ENCODE measurements at regions not wholly inside any gene's neighbourhood (a gene's known extent, or its start where the extent isn't known, plus 50 kb on each side); places are given as distances from the start of the nearest gene placed in this dataset.

- POLR2A ChIA-PET = no interaction called here
- 92% methylated on average over 3 of the region's 3 CpGs for WGBS (ENCODE audit: insufficient coverage)
Measured at GRCh38 chr7:52635021-52635420, 400.4 kb upstream of the POM121L12 start.

GRCh38 chr7:52620849-52621248 lies 414.6 kb upstream of the POM121L12 start:
- no peak overlapping the region for H3K4me3 ChIP-seq (ENCODE audit: control insufficient read depth in 1 of 7, extremely low read depth in 1 of 7, insufficient read depth in 4 of 7, low read depth in 2 of 7, low read length in 6 of 7)
- H3K27ac ChIP-seq (ENCODE audit: insufficient read depth in 1 of 2, low read depth in 1 of 2, low read length in 2 of 2, poor library complexity in 1 of 2, severe bottlenecking in 2 of 2) = no peak overlapping the region
- ChIA-PET CTCF (no interaction called here), POLR2A (no interaction called here)
- peaks cover 0 to 2% (median 0%) of the 10 kb centered on the region in 5 experiments for H3K9me3 ChIP-seq (ENCODE audit: control extremely low read depth in 1 of 5, control insufficient read depth in 4 of 5, insufficient read depth in 2 of 5, low read depth in 1 of 5, low read length in 4 of 5)
- no peaks in the 10 kb centered on the region for H3K27me3 ChIP-seq (replicated peaks in 2 of 5; ENCODE audit: control insufficient read depth in 4 of 5, insufficient read depth in 5 of 5, low read length in 4 of 5)
- no peaks in the 10 kb centered on the region for H3K4me1 ChIP-seq (ENCODE audit: control extremely low read depth in 1 of 4, control insufficient read depth in 4 of 4, insufficient read depth in 4 of 4, low read length in 3 of 4)
- H3K36me3 ChIP-seq (ENCODE audit: control insufficient read depth in 4 of 4, insufficient read depth in 4 of 4, low read length in 3 of 4) = no peaks in the 10 kb centered on the region
- WGBS (ENCODE audit: insufficient coverage) = no CpG with 5 or more reads among the region's 1 CpG
- no peak for DNase-seq

More at GRCh38 chr7:52635021-52635420, 400.4 kb upstream of the POM121L12 start:
- no peak overlapping the region for H3K4me3 ChIP-seq (ENCODE audit: control insufficient read depth in 1 of 7, extremely low read depth in 1 of 7, insufficient read depth in 4 of 7, low read depth in 2 of 7, low read length in 6 of 7)
- no peaks in the 10 kb centered on the region for H3K9me3 ChIP-seq (ENCODE audit: control extremely low read depth in 1 of 5, control insufficient read depth in 4 of 5, insufficient read depth in 2 of 5, low read depth in 1 of 5, low read length in 4 of 5)
- no peaks in the 10 kb centered on the region for H3K36me3 ChIP-seq (ENCODE audit: control insufficient read depth in 4 of 4, insufficient read depth in 4 of 4, low read length in 3 of 4)
- no peak overlapping the region for H3K27ac ChIP-seq (ENCODE audit: insufficient read depth in 1 of 2, low read depth in 1 of 2, low read length in 2 of 2, poor library complexity in 1 of 2, severe bottlenecking in 2 of 2)
- H3K27me3 ChIP-seq (replicated peaks in 2 of 5; ENCODE audit: control insufficient read depth in 4 of 5, insufficient read depth in 5 of 5, low read length in 4 of 5) = no peaks in the 10 kb centered on the region
- DNase-seq = no peak
- H3K4me1 ChIP-seq (ENCODE audit: control extremely low read depth in 1 of 4, control insufficient read depth in 4 of 4, insufficient read depth in 4 of 4, low read length in 3 of 4) = no peaks in the 10 kb centered on the region
- CTCF ChIA-PET = no interaction called here

- CTCF ChIA-PET = no interaction called here
- Histone ChIP-seq H3K9me3 (ENCODE audit: control extremely low read depth in 1 of 5, control insufficient read depth in 4 of 5, insufficient read depth in 2 of 5, low read depth in 1 of 5, low read length in 4 of 5) (peaks cover 0 to 2% (median 0%) of the 10 kb centered on the region in 5 experiments), H3K27me3 (replicated peaks in 2 of 5; ENCODE audit: control insufficient read depth in 4 of 5, insufficient read depth in 5 of 5, low read length in 4 of 5) (no peaks in the 10 kb centered on the region), H3K27ac (ENCODE audit: insufficient read depth in 1 of 2, low read depth in 1 of 2, low read length in 2 of 2, poor library complexity in 1 of 2, severe bottlenecking in 2 of 2) (no peak overlapping the region), H3K4me1 (ENCODE audit: control extremely low read depth in 1 of 4, control insufficient read depth in 4 of 4, insufficient read depth in 4 of 4, low read length in 3 of 4) (no peaks in the 10 kb centered on the region), H3K36me3 (ENCODE audit: control insufficient read depth in 4 of 4, insufficient read depth in 4 of 4, low read length in 3 of 4) (no peaks in the 10 kb centered on the region), H3K4me3 (ENCODE audit: control insufficient read depth in 1 of 7, extremely low read depth in 1 of 7, insufficient read depth in 4 of 7, low read depth in 2 of 7, low read length in 6 of 7) (no peak overlapping the region)
- no peak for DNase-seq
- WGBS (ENCODE audit: insufficient coverage) = no CpG with 5 or more reads among the region's 2 CpGs
- POLR2A ChIA-PET = no interaction called here
Measured at GRCh38 chr7:52616552-52616951, 418.9 kb upstream of the POM121L12 start.

- no peak overlapping the region for H3K27ac ChIP-seq (ENCODE audit: insufficient read depth in 1 of 2, low read depth in 1 of 2, low read length in 2 of 2, poor library complexity in 1 of 2, severe bottlenecking in 2 of 2)
- H3K4me3 ChIP-seq (ENCODE audit: control insufficient read depth in 1 of 7, extremely low read depth in 1 of 7, insufficient read depth in 4 of 7, low read depth in 2 of 7, low read length in 6 of 7) = no peak overlapping the region
- H3K27me3 ChIP-seq (replicated peaks in 2 of 5; ENCODE audit: control insufficient read depth in 4 of 5, insufficient read depth in 5 of 5, low read length in 4 of 5) = no peaks in the 10 kb centered on the region
- no peaks in the 10 kb centered on the region for H3K4me1 ChIP-seq (ENCODE audit: control extremely low read depth in 1 of 4, control insufficient read depth in 4 of 4, insufficient read depth in 4 of 4, low read length in 3 of 4)
- POLR2A ChIA-PET = no interaction called here
- WGBS (ENCODE audit: insufficient coverage) = 100% methylated on average over 2 of the region's 2 CpGs
- peaks cover 0 to 3% (median 0%) of the 10 kb centered on the region in 5 experiments for H3K9me3 ChIP-seq (ENCODE audit: control extremely low read depth in 1 of 5, control insufficient read depth in 4 of 5, insufficient read depth in 2 of 5, low read depth in 1 of 5, low read length in 4 of 5)
- CTCF ChIA-PET = no interaction called here
- H3K36me3 ChIP-seq (ENCODE audit: control insufficient read depth in 4 of 4, insufficient read depth in 4 of 4, low read length in 3 of 4) = no peaks in the 10 kb centered on the region
- DNase-seq = no peak
Measured at GRCh38 chr7:52615021-52615695, 420.3 kb upstream of the POM121L12 start.

- no peak overlapping the region for H3K4me3 ChIP-seq (ENCODE audit: control insufficient read depth in 1 of 7, extremely low read depth in 1 of 7, insufficient read depth in 4 of 7, low read depth in 2 of 7, low read length in 6 of 7)
- no peak for DNase-seq
- H3K27ac ChIP-seq (ENCODE audit: insufficient read depth in 1 of 2, low read depth in 1 of 2, low read length in 2 of 2, poor library complexity in 1 of 2, severe bottlenecking in 2 of 2) = no peak overlapping the region
- no peaks in the 10 kb centered on the region for H3K4me1 ChIP-seq (ENCODE audit: control extremely low read depth in 1 of 4, control insufficient read depth in 4 of 4, insufficient read depth in 4 of 4, low read length in 3 of 4)
- ChIA-PET CTCF (no interaction called here), POLR2A (no interaction called here)
- 98% methylated on average over 6 of the region's 6 CpGs for WGBS (ENCODE audit: insufficient coverage)
- no peaks in the 10 kb centered on the region for H3K36me3 ChIP-seq (ENCODE audit: control insufficient read depth in 4 of 4, insufficient read depth in 4 of 4, low read length in 3 of 4)
- H3K9me3 ChIP-seq (ENCODE audit: control extremely low read depth in 1 of 5, control insufficient read depth in 4 of 5, insufficient read depth in 2 of 5, low read depth in 1 of 5, low read length in 4 of 5) = peaks cover 0 to 3% (median 0%) of the 10 kb centered on the region in 5 experiments
- no peaks in the 10 kb centered on the region for H3K27me3 ChIP-seq (replicated peaks in 2 of 5; ENCODE audit: control insufficient read depth in 4 of 5, insufficient read depth in 5 of 5, low read length in 4 of 5)
Measured at GRCh38 chr7:52609511-52609910, 425.9 kb upstream of the POM121L12 start.

- DNase-seq = peak in 1 of 3 donors; percentile 13
- 82% methylated on average over 3 of the region's 3 CpGs for WGBS (ENCODE audit: insufficient coverage)
- no peak overlapping the region for H3K4me3 ChIP-seq (ENCODE audit: control insufficient read depth in 1 of 7, extremely low read depth in 1 of 7, insufficient read depth in 4 of 7, low read depth in 2 of 7, low read length in 6 of 7)
- H3K4me1 ChIP-seq (ENCODE audit: control extremely low read depth in 1 of 4, control insufficient read depth in 4 of 4, insufficient read depth in 4 of 4, low read length in 3 of 4) = no peaks in the 10 kb centered on the region
- H3K27me3 ChIP-seq (replicated peaks in 2 of 5; ENCODE audit: control insufficient read depth in 4 of 5, insufficient read depth in 5 of 5, low read length in 4 of 5) = peaks cover 0 to under 1% (median 0%) of the 10 kb centered on the region in 5 experiments
- ChIA-PET POLR2A (no interaction called here), CTCF (no interaction called here)
- H3K27ac ChIP-seq (ENCODE audit: insufficient read depth in 1 of 2, low read depth in 1 of 2, low read length in 2 of 2, poor library complexity in 1 of 2, severe bottlenecking in 2 of 2) = no peak overlapping the region
- H3K9me3 ChIP-seq (ENCODE audit: control extremely low read depth in 1 of 5, control insufficient read depth in 4 of 5, insufficient read depth in 2 of 5, low read depth in 1 of 5, low read length in 4 of 5) = peaks cover 0 to 3% (median 0%) of the 10 kb centered on the region in 5 experiments
- no peaks in the 10 kb centered on the region for H3K36me3 ChIP-seq (ENCODE audit: control insufficient read depth in 4 of 4, insufficient read depth in 4 of 4, low read length in 3 of 4)
Measured at GRCh38 chr7:52592698-52593097, 442.7 kb upstream of the POM121L12 start.

- CTCF ChIA-PET = interaction anchor here (1.6 kb wide), 1 partner anchor 12 kb away, joined by 3 read pairs; no protein-coding TSS in a partner anchor
- POLR2A ChIA-PET = no interaction called here
- H3K9me3 ChIP-seq (ENCODE audit: control extremely low read depth in 1 of 5, control insufficient read depth in 4 of 5, insufficient read depth in 2 of 5, low read depth in 1 of 5, low read length in 4 of 5) = peaks cover 0 to 3% (median 0%) of the 10 kb centered on the region in 5 experiments
- 21% methylated on average over 3 of the region's 4 CpGs for WGBS (ENCODE audit: insufficient coverage)
- H3K27ac ChIP-seq (ENCODE audit: insufficient read depth in 1 of 2, low read depth in 1 of 2, low read length in 2 of 2, poor library complexity in 1 of 2, severe bottlenecking in 2 of 2) = no peak overlapping the region
- H3K4me3 ChIP-seq (ENCODE audit: control insufficient read depth in 1 of 7, extremely low read depth in 1 of 7, insufficient read depth in 4 of 7, low read depth in 2 of 7, low read length in 6 of 7) = no peak overlapping the region
- DNase-seq = no peak
- no peaks in the 10 kb centered on the region for H3K36me3 ChIP-seq (ENCODE audit: control insufficient read depth in 4 of 4, insufficient read depth in 4 of 4, low read length in 3 of 4)
- no peaks in the 10 kb centered on the region for H3K4me1 ChIP-seq (ENCODE audit: control extremely low read depth in 1 of 4, control insufficient read depth in 4 of 4, insufficient read depth in 4 of 4, low read length in 3 of 4)
- peaks cover 0 to 2% (median 0%) of the 10 kb centered on the region in 5 experiments for H3K27me3 ChIP-seq (replicated peaks in 2 of 5; ENCODE audit: control insufficient read depth in 4 of 5, insufficient read depth in 5 of 5, low read length in 4 of 5)
Measured at GRCh38 chr7:52586704-52587103, 448.7 kb upstream of the POM121L12 start.
